NCI-H1694 (cell line): ENCODE measurements at regions not wholly inside any gene's neighbourhood (a gene's known extent, or its start where the extent isn't known, plus 50 kb on each side); places are given as distances from the start of the nearest gene placed in this dataset.
A peak's percentile ranks its signal among the peaks of the same experiment; 100 is the strongest.

Experiments used
- DNase-seq: peaks from one replicate; lab custom pipeline; 2025; lab: John Stamatoyannopoulos, UW

GRCh38 chr1:67561704-67562113 is 123.3 kb upstream of the GADD45A start:
- DNase-seq, result peak; percentile 84

GRCh38 chr1:67563684-67564083 is 121.3 kb upstream of the GADD45A start:
- no peak for DNase-seq

DNA sequence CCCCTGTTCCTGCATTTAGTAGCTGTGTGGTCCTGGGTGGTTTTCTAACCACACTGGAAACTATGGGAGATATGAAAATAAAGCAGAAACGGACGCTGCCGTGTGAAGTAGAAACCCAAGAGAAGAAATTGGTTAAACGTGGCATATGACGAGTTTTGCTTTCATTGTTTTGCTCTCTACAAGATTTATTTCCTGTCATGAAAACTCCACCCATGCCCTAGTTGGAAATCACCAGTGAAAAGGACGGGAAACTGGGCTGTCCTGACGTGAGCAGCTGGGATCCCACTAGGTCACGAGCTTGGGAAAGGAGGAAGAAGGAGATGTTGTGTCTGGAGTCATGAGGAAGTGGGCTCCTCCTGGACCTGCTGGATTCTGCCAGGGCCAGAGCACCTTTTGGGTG is 120.8 kb upstream of the GADD45A start:
- no peak for DNase-seq

- DNase-seq, result peak; percentile 59
These were observed 118.1 kb upstream of the GADD45A start for GRCh38 chr1:67566803-67567377.

GRCh38 chr1:67570486-67571143 is 114.4 kb upstream of the GADD45A start:
- no peak for DNase-seq

- no peak for DNase-seq
These were observed 113.6 kb upstream of the GADD45A start for GRCh38 chr1:67571406-67571805.

DNA sequence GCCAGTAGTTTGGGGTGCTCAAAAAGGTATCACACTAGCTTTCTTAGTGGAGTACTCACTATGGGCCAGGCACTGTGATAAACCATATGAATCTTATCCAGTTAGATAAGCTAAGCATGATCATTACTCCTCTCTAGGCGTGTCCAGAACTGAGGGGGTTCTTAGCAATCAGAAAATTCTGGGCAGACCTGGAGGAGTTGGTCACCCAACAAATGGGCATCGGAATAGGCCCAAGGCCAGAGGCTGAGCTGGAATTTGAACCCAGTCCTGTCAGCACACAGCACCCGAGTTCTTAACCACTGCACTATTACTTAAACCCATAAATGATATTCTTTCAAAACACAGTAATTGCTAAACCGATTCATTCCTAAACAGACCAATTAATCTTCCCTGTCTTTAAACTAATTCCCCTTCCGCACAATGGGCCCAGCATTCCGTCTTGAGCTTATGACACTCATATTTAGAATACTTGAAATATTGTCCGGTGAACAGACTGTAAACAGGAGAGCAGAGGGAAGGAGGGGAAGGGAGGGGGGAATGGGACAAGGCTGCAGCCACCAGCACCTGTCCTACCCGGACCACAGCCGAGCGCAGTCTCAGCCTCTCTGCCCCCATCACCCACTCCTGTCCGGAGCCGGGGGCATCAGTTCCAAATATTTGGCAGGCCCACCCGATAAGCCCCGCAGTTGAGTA is 113.0 kb upstream of the GADD45A start:
- no peak for DNase-seq

- no peak for DNase-seq
These were observed 112.3 kb upstream of the GADD45A start for GRCh38 chr1:67572594-67573221.

- DNase-seq, result no peak
These were observed 111.6 kb upstream of the GADD45A start for GRCh38 chr1:67573311-67573872.

GRCh38 chr1:67574221-67574620 is 110.8 kb upstream of the GADD45A start:
- DNase-seq, result no peak

DNA sequence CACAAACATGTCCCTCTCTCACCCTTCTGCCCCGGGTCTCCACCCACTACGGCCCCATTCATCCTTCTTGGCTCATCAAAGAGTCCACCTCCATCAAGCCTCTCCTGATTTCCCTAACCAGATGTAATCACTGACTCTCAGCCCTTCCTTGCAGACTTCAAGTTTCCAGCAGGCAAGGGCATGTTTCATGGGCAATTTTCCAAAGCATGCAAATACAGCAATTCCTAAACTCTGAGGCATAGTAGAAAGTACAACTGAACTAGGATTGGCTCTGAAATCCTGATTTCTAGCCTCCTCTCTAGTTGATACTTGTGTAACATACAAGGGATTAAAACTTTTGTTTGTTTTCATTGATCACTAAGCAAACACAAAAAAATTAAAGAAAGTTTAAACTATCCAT is 109.1 kb upstream of the GADD45A start:
- no peak for DNase-seq

- DNase-seq, result no peak
These were observed 108.5 kb upstream of the GADD45A start for GRCh38 chr1:67576474-67576873.

DNA sequence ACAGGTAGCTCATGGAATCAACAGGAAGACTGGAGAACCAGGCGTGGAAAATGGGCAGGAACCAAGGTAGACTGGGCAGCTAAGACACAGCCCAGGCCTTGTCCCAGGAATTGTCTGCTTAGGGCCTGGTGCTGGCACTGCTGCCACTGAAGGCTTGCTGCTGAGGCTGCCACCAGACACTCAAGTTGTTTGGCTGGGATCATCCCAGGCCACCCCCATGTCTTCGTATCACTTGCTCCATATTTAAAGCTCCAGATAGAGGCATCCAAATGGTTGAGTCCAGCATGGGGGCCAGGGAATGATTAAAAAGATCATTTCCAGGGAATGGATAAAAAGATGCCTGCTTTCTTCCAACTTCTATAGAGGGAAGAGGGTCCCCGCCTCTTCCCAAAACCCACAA is 107.4 kb upstream of the GADD45A start:
- DNase-seq, result no peak

GRCh38 chr1:67578397-67579020 is 106.5 kb upstream of the GADD45A start:
- no peak for DNase-seq

DNA sequence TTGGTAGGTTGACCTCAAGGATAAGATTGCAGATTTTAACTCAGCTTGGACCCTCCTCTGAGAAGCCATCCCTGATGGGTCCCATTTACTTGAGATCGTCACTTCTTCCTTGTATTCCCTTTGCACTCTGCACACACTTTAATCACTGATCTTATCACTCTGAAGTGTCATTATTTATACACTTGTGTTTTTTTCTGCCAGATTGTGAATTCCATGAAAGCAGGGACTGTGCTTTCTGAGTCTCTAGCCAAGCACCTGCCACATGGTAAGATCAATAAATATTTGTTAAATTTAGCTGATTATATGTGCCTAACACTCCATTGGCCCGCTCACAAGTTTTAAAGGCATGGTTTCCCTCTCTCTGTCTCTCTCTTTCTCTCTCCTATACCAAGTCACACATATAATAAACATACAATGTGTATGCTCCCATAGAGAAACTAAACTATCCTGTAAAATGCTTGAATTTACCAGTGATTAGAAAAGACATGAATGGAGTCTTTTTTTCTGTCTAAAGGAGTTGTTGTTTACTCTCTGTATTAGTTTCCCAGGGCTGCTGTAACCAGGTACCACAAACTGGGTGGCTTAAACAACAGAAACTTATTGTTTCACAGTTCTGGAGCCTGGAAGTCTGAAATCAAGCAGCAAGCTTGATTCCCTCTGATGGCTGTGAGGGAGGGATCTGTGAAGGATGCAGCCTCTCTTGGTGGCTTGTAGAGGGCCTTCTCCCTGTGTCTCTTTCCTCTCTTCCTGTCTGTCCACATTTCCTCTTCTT is 105.2 kb upstream of the GADD45A start:
- DNase-seq, result no peak

GRCh38 chr1:67580691-67581403 is 104.2 kb upstream of the GADD45A start:
- DNase-seq, result no peak

- DNase-seq, result no peak
These were observed 102.2 kb upstream of the GADD45A start for GRCh38 chr1:67582625-67583461.

- no peak for DNase-seq
These were observed 101.5 kb upstream of the GADD45A start for GRCh38 chr1:67583462-67583950.

GRCh38 chr1:67584938-67585337 is 100.1 kb upstream of the GADD45A start:
- no peak for DNase-seq

DNA sequence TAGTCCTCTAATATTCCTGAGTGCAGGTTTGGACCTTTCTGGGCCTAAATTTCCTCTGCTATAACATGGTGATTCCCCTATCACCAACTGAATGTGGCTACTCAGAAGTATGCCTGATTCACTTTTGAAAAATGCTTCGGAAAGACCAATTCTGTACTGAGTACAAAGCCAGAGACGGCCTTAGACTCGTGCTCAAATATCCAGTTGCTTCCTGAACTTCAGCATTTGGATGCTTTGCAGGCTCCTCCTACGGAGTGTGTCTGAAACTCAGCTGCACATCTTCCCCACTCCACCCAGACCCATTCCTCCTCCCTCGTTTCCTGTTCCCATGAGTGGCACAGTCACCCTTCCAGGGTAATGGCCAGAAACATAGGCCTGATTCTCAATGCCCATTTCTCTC is 98.4 kb upstream of the GADD45A start:
- DNase-seq, result no peak
